ENCODE measurements at regions not wholly inside any gene's neighbourhood (a gene's known extent, or its start where the extent isn't known, plus 50 kb on each side); places are given as distances from the start of the nearest gene placed in this dataset.

- Histone ChIP-seq H3K4me1 (ENCODE audit: insufficient read depth, low read length) (peaks cover 29% of the 10 kb centered on the region), H3K4me3 (ENCODE audit: low read length) (no peak overlapping the region), H3K9me3 (ENCODE audit: low read depth, low read length) (no peaks in the 10 kb centered on the region), H3K27me3 (ENCODE audit: insufficient read depth, low read length) (peaks cover 10% of the 10 kb centered on the region)
These were observed 294.6 kb downstream of the RPLP1 start for GRCh38 chr15:69747193-69747592.

GRCh38 chr15:69748131-69748530 lies 295.5 kb downstream of the RPLP1 start:
- peaks cover 2% of the 10 kb centered on the region for H3K9me3 ChIP-seq (ENCODE audit: low read depth, low read length)
- peaks cover 10% of the 10 kb centered on the region for H3K27me3 ChIP-seq (ENCODE audit: insufficient read depth, low read length)
- H3K4me3 ChIP-seq (ENCODE audit: low read length): no peak overlapping the region
- peaks cover 29% of the 10 kb centered on the region for H3K4me1 ChIP-seq (ENCODE audit: insufficient read depth, low read length)

GRCh38 chr15:69748576-69749185 lies 296.1 kb downstream of the RPLP1 start:
- H3K4me3 ChIP-seq (ENCODE audit: low read length): no peak overlapping the region
- H3K9me3 ChIP-seq (ENCODE audit: low read depth, low read length): peaks cover 7% of the 10 kb centered on the region
- peaks cover 10% of the 10 kb centered on the region for H3K27me3 ChIP-seq (ENCODE audit: insufficient read depth, low read length)
- peaks cover 34% of the 10 kb centered on the region for H3K4me1 ChIP-seq (ENCODE audit: insufficient read depth, low read length)

- peaks cover 10% of the 10 kb centered on the region for H3K27me3 ChIP-seq (ENCODE audit: insufficient read depth, low read length)
- H3K4me3 ChIP-seq (ENCODE audit: low read length): no peak overlapping the region
- peaks cover 7% of the 10 kb centered on the region for H3K9me3 ChIP-seq (ENCODE audit: low read depth, low read length)
- H3K4me1 ChIP-seq (ENCODE audit: insufficient read depth, low read length): peaks cover 34% of the 10 kb centered on the region
These were observed 296.7 kb downstream of the RPLP1 start for GRCh38 chr15:69749274-69749673.

GRCh38 chr15:69749797-69750196 lies 297.2 kb downstream of the RPLP1 start:
- H3K4me3 ChIP-seq (ENCODE audit: low read length): no peak overlapping the region
- peaks cover 34% of the 10 kb centered on the region for H3K4me1 ChIP-seq (ENCODE audit: insufficient read depth, low read length)
- peaks cover 7% of the 10 kb centered on the region for H3K9me3 ChIP-seq (ENCODE audit: low read depth, low read length)
- peaks cover 5% of the 10 kb centered on the region for H3K27me3 ChIP-seq (ENCODE audit: insufficient read depth, low read length)

GRCh38 chr15:69750253-69750652 lies 297.6 kb downstream of the RPLP1 start:
- H3K9me3 ChIP-seq (ENCODE audit: low read depth, low read length): peaks cover 7% of the 10 kb centered on the region
- no peak overlapping the region for H3K4me3 ChIP-seq (ENCODE audit: low read length)
- peaks cover 4% of the 10 kb centered on the region for H3K27me3 ChIP-seq (ENCODE audit: insufficient read depth, low read length)
- peaks cover 36% of the 10 kb centered on the region for H3K4me1 ChIP-seq (ENCODE audit: insufficient read depth, low read length)

GRCh38 chr15:69751147-69751546 lies 298.5 kb downstream of the RPLP1 start:
- Histone ChIP-seq H3K4me1 (ENCODE audit: insufficient read depth, low read length) (peaks cover 45% of the 10 kb centered on the region), H3K27me3 (ENCODE audit: insufficient read depth, low read length) (peaks cover 4% of the 10 kb centered on the region), H3K4me3 (ENCODE audit: low read length) (no peak overlapping the region), H3K9me3 (ENCODE audit: low read depth, low read length) (peaks cover 7% of the 10 kb centered on the region)

GRCh38 chr15:69751566-69751965 lies 298.9 kb downstream of the RPLP1 start:
- H3K4me1 ChIP-seq (ENCODE audit: insufficient read depth, low read length): peaks cover 49% of the 10 kb centered on the region
- H3K4me3 ChIP-seq (ENCODE audit: low read length): no peak overlapping the region
- peaks cover 4% of the 10 kb centered on the region for H3K27me3 ChIP-seq (ENCODE audit: insufficient read depth, low read length)
- peaks cover 7% of the 10 kb centered on the region for H3K9me3 ChIP-seq (ENCODE audit: low read depth, low read length)

GRCh38 chr15:69753867-69754266 lies 301.2 kb downstream of the RPLP1 start:
- H3K4me1 ChIP-seq (ENCODE audit: insufficient read depth, low read length): peaks cover 68% of the 10 kb centered on the region
- H3K27me3 ChIP-seq (ENCODE audit: insufficient read depth, low read length): peaks cover 6% of the 10 kb centered on the region
- H3K9me3 ChIP-seq (ENCODE audit: low read depth, low read length): peaks cover 7% of the 10 kb centered on the region
- H3K4me3 ChIP-seq (ENCODE audit: low read length): no peak overlapping the region

- Histone ChIP-seq H3K27me3 (ENCODE audit: insufficient read depth, low read length) (peaks cover 6% of the 10 kb centered on the region), H3K4me3 (ENCODE audit: low read length) (no peak overlapping the region), H3K9me3 (ENCODE audit: low read depth, low read length) (peaks cover 7% of the 10 kb centered on the region), H3K4me1 (ENCODE audit: insufficient read depth, low read length) (peaks cover 68% of the 10 kb centered on the region)
These were observed 301.7 kb downstream of the RPLP1 start for GRCh38 chr15:69754313-69754712.

- H3K4me3 ChIP-seq (ENCODE audit: low read length): no peak overlapping the region
- H3K4me1 ChIP-seq (ENCODE audit: insufficient read depth, low read length): peaks cover 75% of the 10 kb centered on the region
- peaks cover 7% of the 10 kb centered on the region for H3K9me3 ChIP-seq (ENCODE audit: low read depth, low read length)
- H3K27me3 ChIP-seq (ENCODE audit: insufficient read depth, low read length): peaks cover 6% of the 10 kb centered on the region
These were observed 303.1 kb downstream of the RPLP1 start for GRCh38 chr15:69755551-69756310.

GRCh38 chr15:69756440-69756839 lies 303.8 kb downstream of the RPLP1 start:
- Histone ChIP-seq H3K4me1 (ENCODE audit: insufficient read depth, low read length) (peaks cover 82% of the 10 kb centered on the region), H3K9me3 (ENCODE audit: low read depth, low read length) (peaks cover 7% of the 10 kb centered on the region), H3K27me3 (ENCODE audit: insufficient read depth, low read length) (peaks cover 2% of the 10 kb centered on the region), H3K4me3 (ENCODE audit: low read length) (no peak overlapping the region)

GRCh38 chr15:69757186-69757585 lies 304.6 kb downstream of the RPLP1 start:
- peaks cover 2% of the 10 kb centered on the region for H3K27me3 ChIP-seq (ENCODE audit: insufficient read depth, low read length)
- no peak overlapping the region for H3K4me3 ChIP-seq (ENCODE audit: low read length)
- peaks cover 7% of the 10 kb centered on the region for H3K9me3 ChIP-seq (ENCODE audit: low read depth, low read length)
- H3K4me1 ChIP-seq (ENCODE audit: insufficient read depth, low read length): peaks cover 90% of the 10 kb centered on the region

- peaks cover 3% of the 10 kb centered on the region for H3K9me3 ChIP-seq (ENCODE audit: low read depth, low read length)
- no peak overlapping the region for H3K4me3 ChIP-seq (ENCODE audit: low read length)
- peaks cover 2% of the 10 kb centered on the region for H3K27me3 ChIP-seq (ENCODE audit: insufficient read depth, low read length)
- peaks cover 100% of the 10 kb centered on the region for H3K4me1 ChIP-seq (ENCODE audit: insufficient read depth, low read length)
These were observed 305.7 kb downstream of the RPLP1 start for GRCh38 chr15:69758291-69758771.

GRCh38 chr15:69758810-69759790 lies 306.5 kb downstream of the RPLP1 start:
- Histone ChIP-seq H3K27me3 (ENCODE audit: insufficient read depth, low read length) (peaks cover 2% of the 10 kb centered on the region), H3K4me3 (ENCODE audit: low read length) (no peak overlapping the region), H3K4me1 (ENCODE audit: insufficient read depth, low read length) (peaks cover 99% of the 10 kb centered on the region), H3K9me3 (ENCODE audit: low read depth, low read length) (no peaks in the 10 kb centered on the region)
